HL-60 (cell line): ENCODE measurements at regions not wholly inside any gene's neighbourhood (a gene's known extent, or its start where the extent isn't known, plus 50 kb on each side); places are given as distances from the start of the nearest gene placed in this dataset.

Experiments
- GABPA ChIP-seq: IDR thresholded peaks from 2 replicates; pipeline ENCODE4 v1.6.1; 2012; ENCODE audit warnings: low read depth
- POLR2AphosphoS5 ChIP-seq: IDR thresholded peaks from 2 replicates; pipeline ENCODE4 v1.6.1; 2012; ENCODE audit warnings: low read depth
- TF ChIP-seq, protein P1 (sequence below): IDR thresholded peaks from one replicate; pipeline ENCODE4 v1.5.1; 2011; ENCODE audit warnings: low read length, control low read depth, inconsistent platforms; ENCODE audit not compliant: insufficient read depth
- TF ChIP-seq, protein P2 (sequence below): IDR thresholded peaks from 2 replicates; pipeline ENCODE4 v1.6.1; 2012; ENCODE audit warnings: low read depth; ENCODE audit not compliant: insufficient replicate concordance

DNA sequence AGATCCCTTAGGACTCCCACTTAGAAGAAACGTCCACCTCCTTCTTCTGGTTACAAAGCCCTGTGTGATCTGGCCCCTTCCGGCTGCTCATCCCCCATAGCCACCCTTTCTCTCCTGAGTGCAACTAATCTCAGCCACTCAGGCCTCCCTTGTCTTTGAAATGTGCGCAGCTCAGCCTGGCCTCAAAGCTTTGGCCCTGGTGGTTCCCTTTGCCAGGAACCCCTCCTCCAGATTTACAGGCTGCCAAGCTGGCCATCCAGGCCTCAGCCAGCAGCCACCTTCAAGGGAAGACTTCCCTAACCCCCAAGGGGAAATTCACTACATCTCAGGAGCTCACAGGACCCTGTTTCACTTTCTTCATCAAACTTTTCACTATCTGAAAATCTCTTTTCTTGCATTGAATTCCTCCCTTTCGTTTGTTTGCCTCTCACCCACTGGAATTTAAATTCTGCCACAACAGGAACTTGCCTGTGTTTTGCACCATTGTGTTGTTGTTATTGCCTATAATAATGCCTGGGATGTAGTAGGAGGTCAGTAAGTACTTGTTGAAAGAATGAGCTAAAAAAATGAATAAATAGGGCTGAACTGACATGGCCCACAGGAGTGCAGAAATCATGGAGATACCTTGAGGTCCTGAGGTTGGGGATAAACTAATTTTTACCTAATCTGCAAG is 109.5 kb upstream of the PFN2 start:
- TF ChIP-seq, protein P1, sequence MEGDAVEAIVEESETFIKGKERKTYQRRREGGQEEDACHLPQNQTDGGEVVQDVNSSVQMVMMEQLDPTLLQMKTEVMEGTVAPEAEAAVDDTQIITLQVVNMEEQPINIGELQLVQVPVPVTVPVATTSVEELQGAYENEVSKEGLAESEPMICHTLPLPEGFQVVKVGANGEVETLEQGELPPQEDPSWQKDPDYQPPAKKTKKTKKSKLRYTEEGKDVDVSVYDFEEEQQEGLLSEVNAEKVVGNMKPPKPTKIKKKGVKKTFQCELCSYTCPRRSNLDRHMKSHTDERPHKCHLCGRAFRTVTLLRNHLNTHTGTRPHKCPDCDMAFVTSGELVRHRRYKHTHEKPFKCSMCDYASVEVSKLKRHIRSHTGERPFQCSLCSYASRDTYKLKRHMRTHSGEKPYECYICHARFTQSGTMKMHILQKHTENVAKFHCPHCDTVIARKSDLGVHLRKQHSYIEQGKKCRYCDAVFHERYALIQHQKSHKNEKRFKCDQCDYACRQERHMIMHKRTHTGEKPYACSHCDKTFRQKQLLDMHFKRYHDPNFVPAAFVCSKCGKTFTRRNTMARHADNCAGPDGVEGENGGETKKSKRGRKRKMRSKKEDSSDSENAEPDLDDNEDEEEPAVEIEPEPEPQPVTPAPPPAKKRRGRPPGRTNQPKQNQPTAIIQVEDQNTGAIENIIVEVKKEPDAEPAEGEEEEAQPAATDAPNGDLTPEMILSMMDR: no peak
- no peak for TF ChIP-seq POLR2AphosphoS5
- TF ChIP-seq, protein P2, sequence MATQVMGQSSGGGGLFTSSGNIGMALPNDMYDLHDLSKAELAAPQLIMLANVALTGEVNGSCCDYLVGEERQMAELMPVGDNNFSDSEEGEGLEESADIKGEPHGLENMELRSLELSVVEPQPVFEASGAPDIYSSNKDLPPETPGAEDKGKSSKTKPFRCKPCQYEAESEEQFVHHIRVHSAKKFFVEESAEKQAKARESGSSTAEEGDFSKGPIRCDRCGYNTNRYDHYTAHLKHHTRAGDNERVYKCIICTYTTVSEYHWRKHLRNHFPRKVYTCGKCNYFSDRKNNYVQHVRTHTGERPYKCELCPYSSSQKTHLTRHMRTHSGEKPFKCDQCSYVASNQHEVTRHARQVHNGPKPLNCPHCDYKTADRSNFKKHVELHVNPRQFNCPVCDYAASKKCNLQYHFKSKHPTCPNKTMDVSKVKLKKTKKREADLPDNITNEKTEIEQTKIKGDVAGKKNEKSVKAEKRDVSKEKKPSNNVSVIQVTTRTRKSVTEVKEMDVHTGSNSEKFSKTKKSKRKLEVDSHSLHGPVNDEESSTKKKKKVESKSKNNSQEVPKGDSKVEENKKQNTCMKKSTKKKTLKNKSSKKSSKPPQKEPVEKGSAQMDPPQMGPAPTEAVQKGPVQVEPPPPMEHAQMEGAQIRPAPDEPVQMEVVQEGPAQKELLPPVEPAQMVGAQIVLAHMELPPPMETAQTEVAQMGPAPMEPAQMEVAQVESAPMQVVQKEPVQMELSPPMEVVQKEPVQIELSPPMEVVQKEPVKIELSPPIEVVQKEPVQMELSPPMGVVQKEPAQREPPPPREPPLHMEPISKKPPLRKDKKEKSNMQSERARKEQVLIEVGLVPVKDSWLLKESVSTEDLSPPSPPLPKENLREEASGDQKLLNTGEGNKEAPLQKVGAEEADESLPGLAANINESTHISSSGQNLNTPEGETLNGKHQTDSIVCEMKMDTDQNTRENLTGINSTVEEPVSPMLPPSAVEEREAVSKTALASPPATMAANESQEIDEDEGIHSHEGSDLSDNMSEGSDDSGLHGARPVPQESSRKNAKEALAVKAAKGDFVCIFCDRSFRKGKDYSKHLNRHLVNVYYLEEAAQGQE: no peak
- no peak for TF ChIP-seq GABPA
